Hematopoietic multipotent progenitor cell treated with erythropoietin and hydrocortisone succinate and interleukin-3 and kit ligand, for 4 days (in vitro differentiated cells): ENCODE measurements at regions not wholly inside any gene's neighbourhood (a gene's known extent, or its start where the extent isn't known, plus 50 kb on each side); places are given as distances from the start of the nearest gene placed in this dataset.
"Not testable (repeated sequence)": the region's sequence is repeated elsewhere in the genome, so short reads cannot be mapped to it uniquely, and the experiment has no call there.

ENCODE experiments used
- DNase-seq: peaks from one replicate; pipeline ENCODE4 v3.0.0-alpha.2; 2015

- DNase-seq, result no peak
Observed at GRCh38 chr7:131957338-131958020, 401.1 kb upstream of the PODXL start.

DNA sequence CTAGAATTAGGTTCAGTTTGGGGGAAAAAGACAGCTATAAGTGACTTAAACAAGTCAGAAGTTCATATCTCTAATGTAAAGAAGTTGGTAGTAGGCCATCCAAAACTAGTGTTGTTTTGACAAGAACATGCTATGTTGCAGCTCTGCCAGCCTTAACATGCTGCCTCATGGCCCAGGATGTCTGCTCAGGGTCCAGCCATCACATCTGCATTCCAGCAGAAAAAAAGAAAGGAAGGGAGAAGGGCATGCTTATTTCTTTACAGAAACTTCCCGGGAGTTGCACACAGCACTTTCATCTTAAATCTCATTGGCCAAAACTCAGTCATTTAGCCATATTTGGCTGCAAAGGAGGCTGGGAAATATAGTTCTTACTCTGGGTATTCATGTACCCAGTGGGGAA, 400.4 kb upstream of the PODXL start:
- no peak for DNase-seq

DNA sequence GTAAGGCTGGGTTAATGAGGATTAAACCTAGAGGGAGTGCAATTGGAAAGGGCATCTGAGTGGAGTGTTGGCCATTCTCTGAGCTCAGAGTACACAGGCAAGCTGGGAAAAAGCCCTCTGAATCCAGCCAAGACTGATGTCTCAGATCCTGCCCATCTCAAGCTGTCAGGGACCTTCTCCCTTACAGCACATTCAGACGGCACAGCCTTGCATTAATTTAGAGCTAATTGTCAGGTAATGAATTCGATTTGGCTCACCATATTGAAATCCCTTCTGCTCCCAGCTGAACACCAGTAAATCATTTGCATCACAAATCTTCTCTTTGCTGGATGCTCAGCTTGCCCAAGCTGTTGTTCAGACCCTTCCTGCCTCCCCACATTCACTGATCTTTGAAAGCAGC, 399.3 kb upstream of the PODXL start:
- DNase-seq, result no peak

GRCh38 chr7:131953184-131953583, 396.8 kb upstream of the PODXL start:
- no peak for DNase-seq

DNA sequence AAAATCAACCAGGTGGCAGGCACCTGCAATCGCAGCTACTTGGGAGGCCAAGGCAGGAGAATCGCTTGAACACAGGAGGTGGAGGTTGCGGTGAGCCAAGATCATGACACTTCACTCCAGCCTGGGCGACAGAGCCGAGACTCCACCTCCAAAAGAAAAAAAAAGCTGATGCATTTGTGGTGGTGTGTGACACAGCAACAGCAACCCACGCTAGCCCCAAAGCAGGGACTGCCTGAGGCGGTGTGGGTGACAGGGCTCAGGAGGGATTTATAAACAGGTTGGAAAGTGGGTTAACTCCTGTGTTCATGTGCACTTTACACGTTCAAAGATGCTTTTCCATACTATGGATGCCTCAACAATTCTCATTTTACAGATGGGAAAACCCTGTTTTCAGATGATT, 395.9 kb upstream of the PODXL start:
- no peak for DNase-seq

DNA sequence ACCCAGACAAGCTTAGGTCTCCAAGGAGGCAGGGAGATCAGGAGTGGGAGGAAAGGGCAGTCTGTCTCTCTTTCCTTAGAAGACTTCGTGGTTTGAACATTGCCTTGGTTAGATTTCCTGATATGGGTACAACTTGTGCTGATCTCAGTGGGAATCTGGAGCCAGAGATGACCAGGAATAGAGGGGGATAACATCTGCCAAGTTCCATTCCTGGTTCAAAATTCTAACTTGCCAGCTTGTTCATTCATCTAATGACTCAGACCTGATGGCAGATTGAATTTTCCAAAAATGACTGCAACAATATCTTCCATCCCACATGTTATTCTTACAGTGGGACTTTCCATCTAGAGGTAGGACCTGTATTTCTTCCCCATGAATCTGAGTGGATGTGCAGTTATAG, 394.3 kb upstream of the PODXL start:
- DNase-seq, result no peak

- DNase-seq, result no peak
Observed at GRCh38 chr7:131949659-131950058, 393.2 kb upstream of the PODXL start.

DNA sequence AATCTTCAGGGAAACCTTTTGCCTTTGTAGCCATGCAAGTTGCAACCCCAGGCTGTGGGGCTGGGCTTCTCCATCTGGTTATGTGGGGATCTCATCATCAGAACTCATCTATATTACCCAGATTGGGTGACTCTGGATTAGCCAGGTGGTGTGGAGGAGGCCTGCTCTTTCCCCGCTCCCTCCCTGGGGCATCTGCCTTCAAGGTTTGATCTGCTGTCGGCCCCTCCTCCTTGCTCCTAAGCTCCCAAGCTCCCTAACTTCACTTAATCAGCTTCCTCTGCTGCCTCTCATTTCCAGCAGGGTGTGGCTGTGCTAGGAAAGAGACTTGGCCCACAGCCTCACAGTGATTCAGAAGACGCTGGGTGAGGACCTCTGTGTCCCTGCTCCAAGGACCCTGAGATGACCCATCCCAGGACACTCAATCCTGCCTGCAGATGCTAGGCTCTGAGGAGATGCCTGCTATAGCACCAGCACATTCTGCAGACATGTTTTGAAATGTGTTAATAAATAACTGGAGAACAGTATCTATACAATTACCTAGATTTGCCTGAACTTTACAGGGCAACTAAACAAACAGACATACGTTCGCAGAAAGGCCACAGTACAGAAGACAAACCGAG, 392.1 kb upstream of the PODXL start:
- DNase-seq, result no peak

DNA sequence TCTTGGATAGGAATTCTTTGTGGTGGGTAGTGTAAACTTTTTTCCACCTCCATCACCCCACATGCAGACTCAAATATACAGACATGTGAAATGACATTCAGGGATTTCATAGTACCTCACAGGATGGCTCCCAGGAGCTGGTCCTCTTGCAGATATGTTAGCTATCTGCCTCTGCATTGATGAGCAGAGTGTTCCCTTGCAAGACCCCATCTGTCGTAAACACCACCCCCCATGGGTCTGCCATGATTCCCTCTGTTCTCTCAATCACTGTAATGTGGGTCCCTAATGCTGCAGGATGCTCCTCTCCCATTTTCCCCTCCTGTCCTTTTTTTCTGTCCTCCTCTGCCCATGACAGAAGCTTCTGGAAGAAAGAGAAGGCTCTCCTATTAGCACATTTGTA, 391.2 kb upstream of the PODXL start:
- no peak for DNase-seq

GRCh38 chr7:131945957-131946544, 389.6 kb upstream of the PODXL start:
- DNase-seq, result no peak

DNA sequence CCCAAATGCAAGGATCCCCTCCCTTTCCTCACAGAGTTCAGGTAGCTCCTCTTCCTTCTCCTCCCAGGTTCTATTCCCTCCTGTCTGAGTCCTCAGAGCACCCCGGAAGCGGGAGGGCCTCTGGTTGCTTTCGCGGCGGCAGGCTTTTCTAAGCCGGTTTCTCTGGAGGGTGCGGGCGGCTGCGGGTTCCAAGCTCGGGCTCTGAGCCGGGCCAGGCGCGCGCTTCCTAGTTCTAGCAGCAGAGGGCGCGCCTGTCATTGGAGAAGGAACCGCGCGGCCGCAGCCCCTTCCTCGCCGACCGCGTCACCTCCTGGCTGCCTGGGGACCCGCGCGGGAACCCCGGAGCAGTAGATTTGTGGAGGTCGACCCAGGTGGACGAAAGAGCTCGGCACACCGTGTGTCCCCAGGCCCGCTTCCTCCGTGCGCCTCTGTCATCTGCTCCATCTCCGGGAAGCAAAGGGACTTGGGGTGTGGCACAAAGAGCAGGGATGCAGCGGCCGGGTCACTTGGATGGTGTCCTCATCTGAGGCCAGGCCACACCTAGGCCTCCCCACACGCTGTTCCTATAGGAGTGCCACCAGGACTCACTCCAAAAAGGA, 389.0 kb upstream of the PODXL start:
- DNase-seq, result peak; percentile 68

DNA sequence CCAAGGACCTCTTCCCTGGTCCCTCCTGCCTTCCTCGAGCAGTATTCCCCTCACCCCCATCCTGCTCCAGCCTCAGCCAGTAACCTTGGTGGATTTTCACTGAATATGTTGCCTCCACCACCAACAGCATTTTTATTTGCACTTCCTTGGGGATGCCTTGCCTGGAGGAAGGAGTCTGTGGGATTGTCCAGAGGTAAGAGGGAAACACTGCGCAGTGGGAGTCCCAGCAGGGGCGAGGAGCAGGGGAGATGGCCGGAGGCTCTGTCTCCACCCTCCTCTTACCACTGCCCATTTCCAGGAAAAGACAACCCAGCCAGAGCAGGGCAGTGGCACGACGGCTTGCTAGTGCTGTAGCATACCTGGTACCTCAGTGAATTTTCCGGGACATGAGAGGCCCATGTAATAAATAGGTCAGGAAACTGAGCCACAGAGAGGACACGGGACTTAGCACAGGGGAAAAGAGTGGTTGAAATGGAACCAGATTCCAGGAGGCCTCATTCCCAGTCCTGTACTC, 388.2 kb upstream of the PODXL start:
- no peak for DNase-seq

DNA sequence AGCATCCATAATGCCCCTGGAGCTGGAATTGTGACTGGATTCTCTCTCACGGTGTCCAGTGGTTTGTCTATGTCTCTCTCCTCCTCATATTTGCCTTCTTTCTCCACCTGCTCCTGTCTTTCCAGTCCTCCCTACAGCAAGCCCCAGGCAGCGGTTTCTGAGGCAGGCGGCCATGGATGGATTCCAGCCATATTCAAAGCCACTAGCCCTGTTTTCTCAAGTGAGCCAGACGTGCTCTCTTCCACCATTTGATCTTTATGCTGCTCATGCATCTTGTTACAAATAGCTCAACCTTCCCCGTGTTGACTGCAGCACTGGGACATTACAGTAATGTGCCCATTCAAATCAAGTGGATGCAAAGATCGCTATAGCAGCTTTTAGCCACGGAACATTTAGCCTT, 387.2 kb upstream of the PODXL start:
- no peak for DNase-seq

DNA sequence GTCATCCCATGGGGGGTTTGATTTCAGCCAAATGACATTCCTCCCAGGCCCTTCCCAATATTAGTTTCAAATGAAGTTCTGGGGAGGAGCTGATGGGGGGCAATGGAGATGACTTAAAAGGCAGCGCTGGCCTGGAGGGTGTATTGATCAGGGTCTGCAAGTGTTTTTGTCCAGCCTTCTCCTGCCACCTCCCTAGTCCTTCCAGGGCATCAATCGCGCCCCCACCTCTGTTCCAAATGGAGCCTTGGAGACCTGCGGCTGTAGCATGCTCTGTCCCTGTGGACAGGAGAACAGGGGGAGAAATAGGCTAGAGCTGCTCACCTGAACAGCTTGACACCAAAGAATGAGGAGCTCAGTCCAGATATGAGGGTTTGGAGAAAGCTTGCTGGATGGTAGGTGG, 386.8 kb upstream of the PODXL start:
- no peak for DNase-seq

DNA sequence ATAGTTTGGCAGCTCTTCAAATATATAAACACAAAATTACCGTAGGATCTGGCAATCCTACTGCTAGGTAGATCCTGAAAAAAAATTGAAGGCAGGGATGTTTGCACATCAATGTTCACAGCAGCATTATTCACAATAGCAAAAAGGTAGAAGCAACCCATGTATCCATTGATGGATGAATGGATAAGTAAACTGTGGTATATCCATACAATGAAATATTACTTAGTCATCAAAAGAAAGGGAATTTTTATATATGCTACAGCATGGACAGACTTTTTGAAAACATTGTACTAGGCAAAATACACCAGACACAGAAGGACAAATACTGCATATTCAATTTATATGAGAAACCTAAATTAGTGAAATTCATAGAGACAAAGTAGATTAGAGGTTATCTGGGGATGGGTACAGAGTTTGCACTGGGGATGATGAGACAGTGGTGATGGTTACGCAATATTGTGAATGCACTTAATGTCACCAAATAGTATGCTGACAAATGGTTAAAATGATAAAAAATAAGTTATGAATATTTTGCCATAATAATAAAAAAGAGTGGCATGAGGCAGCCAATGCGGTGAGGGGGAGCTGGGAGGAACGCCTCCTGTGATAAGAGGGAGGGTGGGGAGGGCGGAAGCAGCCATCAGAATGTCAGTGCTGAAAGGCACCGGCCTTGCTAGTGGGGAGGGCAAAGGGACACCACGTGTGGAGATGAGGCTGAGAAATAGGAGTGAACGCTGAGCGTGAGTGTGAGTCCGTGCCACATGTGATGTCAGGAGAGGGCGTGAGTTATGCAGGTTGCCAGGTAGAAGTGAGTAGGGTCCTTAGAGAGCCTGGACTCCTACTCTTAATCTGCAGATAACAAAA, 386.1 kb upstream of the PODXL start:
- no peak for DNase-seq

DNA sequence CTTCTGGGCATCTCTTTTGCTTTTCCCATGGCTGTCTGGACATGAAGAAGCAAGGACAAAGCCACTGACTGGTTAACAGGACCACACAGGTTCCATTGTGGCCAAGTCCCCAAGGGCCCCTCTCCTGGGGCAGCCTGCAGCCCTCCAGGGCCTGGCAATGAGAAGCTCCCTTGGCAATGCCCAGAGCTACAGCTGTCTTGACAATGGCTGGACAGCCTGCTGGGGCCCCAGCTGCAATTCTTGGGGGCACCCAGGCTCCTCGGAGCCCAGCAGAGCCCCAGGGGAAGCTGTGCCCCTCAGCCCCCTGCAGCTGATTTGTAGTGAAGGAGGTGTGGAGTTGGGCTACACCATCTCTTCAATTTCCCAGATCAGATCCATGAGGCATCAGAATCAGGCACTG, 384.9 kb upstream of the PODXL start:
- DNase-seq, result no peak

GRCh38 chr7:131940621-131941165, 384.3 kb upstream of the PODXL start:
- DNase-seq, result no peak

- DNase-seq, result not testable (repeated sequence)
Observed at GRCh38 chr7:131938788-131939187, 382.4 kb upstream of the PODXL start.

DNA sequence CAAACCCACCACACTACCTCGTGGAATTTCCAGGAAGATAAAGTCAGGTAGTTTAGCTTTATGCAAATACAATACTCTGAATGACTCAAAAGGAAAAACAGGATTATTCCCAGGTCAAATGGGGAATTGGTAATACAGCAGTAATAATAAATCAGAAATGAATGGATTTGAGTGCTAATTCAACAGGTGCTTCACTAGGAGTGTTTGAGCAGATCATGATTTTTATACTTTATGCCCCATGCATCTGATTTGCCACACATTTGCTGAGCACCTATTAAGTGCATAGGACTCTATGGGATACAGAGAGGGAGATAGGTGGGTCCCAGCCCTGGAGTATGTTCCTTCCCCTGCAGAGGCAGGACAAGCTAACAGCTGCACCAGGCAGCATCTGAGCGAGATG, 381.4 kb upstream of the PODXL start:
- no peak for DNase-seq

GRCh38 chr7:131935180-131935579, 378.8 kb upstream of the PODXL start:
- DNase-seq, result no peak

DNA sequence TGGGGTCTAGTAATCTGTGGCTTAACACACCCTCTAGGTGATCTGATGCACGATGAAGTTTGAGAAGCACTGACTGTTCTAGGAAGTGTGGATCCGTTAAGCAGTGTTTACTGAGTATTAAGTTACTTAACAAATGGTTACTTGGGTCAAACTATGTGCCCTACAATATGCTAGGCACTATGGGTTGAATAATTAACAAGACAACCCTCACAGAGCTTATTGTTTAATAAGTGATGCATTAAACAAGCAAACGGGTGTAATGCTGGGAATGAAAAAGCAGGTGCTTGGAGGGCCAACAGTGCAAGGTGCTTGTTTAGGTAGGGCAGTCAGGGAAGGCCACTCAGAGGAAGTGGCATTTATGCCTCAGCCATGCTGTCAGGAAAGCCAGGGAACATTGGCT, 378.0 kb upstream of the PODXL start:
- DNase-seq, result no peak

GRCh38 chr7:131933751-131934289, 377.4 kb upstream of the PODXL start:
- no peak for DNase-seq
